Sigmoid colon (tissue), 3 donors: ENCODE measurements at regions not wholly inside any gene's neighbourhood (a gene's known extent, or its start where the extent isn't known, plus 50 kb on each side); places are given as distances from the start of the nearest gene placed in this dataset.

Experiments
- CTCF ChIP-seq, 4 experiments: fragments of 450-650 bp in 3 of 4; fragments of 200-600 bp in 1 of 4; IDR thresholded peaks; one replicate each; pipeline ENCODE4 v1.5.1; 2016 to 2019; ENCODE audit warnings: antibody characterized with exemption in 4 of 4, mild to moderate bottlenecking in 3 of 4, moderate library complexity in 2 of 4
- POLR2A ChIP-seq, 2 donors: fragments of 450-650 bp; IDR thresholded peaks; one replicate each; pipeline ENCODE4 v1.6.1; 2016; ENCODE audit warnings: antibody characterized with exemption in 2 of 2, mild to moderate bottlenecking in 2 of 2, moderate library complexity in 2 of 2

DNA sequence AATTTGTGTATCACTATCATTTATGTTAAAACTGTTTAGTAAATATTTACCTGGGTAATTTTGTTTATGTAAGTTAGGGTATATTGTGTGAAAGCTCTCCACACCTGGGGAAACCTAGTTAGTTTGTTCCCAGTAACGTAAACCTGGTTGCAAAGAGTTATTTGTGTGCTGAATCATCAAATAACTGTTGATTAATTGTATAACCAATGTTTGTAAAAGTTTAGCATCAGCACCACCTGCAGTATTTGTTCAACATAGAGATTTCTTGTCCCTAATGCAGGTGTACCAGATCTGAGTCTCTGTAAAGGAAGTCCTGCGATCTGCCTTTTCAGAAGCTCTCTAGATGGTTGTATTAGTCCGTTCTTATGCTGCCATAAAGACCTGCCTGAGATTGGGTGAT lies 440.4 kb downstream of the COL12A1 start:
- no peak for TF ChIP-seq CTCF (IDR thresholded peaks at IDR 0.05)
- no peak for TF ChIP-seq POLR2A (IDR thresholded peaks at IDR 0.05)
